NCI-H1417 treated with DMSO at 0.1 percent for 48 hours (cell line): ENCODE measurements at regions not wholly inside any gene's neighbourhood (a gene's known extent, or its start where the extent isn't known, plus 50 kb on each side); places are given as distances from the start of the nearest gene placed in this dataset.
"Not testable (repeated sequence)": the region's sequence is repeated elsewhere in the genome, so short reads cannot be mapped to it uniquely, and the experiment has no call there.

Experiments used
- DNase-seq: peaks from one replicate; lab custom pipeline; 2025; lab: John Stamatoyannopoulos, UW

DNA sequence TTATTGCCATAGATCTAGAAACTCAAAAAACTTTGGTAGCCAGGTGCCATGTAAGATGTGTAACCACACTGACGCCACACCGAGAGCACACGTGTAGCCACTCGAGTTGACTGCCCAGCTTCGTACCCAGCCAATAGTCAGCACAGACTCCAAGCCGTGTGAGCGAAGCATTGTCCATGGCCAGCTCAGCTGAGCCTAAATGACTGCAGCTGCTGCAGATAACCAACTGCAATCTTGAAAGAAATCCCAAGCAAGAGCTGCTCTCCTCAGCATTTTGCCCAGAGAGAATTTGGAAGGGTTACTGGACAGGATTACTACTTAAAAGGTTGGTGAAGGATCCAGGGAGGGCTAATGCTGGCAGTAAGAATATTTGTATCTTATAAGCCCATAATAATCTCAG, 193.0 kb upstream of the THRB start:
- no peak for DNase-seq

GRCh38 chr3:24688446-24689148, 193.9 kb upstream of the THRB start:
- DNase-seq: no peak

DNA sequence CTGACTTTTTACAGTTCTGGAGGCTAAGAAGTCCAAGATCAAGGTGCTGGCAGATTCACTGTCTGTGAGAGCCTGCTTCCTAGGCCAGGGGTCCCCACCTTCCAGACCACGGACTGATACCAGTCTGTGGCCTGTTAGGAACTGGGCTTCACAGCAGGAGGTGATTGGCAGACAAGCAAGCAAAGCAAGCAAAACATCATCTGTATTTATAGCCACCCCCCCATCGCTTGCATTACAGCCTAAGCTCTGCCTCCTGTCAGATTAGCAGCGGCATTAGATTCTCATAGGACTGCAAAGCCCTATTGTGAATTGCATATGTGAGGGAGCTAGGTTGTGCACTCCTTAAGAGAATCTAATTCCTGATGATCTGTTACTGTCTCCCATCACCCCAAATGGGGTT, 194.7 kb upstream of the THRB start:
- DNase-seq: no peak

- no peak for DNase-seq
Measured at GRCh38 chr3:24690777-24691176, 196.1 kb upstream of the THRB start.

- DNase-seq: not testable (repeated sequence)
Measured at GRCh38 chr3:24699078-24699477, 204.4 kb upstream of the THRB start.

DNA sequence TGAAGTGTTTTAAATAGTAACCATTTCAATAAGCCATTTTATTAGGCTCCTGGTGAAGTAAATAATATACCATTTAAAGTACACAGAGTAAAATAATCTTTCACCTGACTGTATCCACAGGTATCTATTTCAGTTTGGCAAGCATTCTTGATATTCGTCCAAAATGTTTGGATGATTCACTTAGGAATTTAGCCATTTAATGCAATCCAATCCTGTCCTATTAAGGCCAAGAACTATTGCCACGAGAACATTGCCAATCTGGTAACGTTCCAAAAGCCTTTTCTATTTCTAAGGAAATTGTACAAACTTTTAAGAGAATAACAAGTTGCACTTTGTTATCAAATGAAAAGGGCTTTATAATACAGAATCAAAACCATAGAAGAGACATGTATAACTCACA, 209.8 kb upstream of the THRB start:
- no peak for DNase-seq

GRCh38 chr3:24707936-24708335, 213.3 kb upstream of the THRB start:
- DNase-seq: no peak

DNA sequence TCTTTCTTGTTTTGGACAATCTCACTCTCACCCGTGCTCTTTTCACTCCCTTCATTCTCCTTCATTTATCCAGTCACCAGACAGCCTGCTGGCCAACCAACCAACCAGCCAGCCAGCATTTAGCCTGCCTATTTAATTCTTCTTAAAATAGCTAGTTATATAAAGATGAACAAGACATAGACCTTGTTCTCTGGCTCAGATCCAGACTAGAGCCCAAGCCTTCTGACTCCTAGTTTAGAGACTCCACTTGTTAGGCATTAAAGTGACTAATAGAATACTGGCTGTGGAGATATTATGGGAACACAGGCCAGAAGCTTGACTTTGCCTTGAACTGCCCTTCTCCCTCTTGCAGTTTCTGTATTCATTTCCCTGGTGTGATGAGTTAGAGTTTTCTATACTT, 215.3 kb upstream of the THRB start:
- no peak for DNase-seq

DNA sequence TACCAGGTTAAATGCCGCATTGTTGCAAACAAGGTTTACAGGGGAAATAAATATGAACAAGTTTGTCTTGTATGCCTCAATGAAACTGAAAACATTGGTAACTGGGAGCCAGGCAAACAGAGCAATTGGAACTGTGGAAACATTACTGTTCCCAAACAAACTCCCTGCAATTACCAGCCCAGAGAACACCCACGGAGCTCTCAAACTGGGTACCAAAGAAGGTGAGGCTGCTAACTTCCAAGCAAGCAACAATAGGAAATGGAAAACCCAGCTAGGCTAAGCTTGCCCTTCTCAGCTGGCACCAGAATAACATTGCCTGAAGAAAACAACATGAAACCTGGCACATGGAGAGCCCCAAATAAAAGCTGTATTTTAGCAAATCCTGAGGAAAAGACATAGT, 218.9 kb upstream of the THRB start:
- DNase-seq: no peak

GRCh38 chr3:24714436-24714835, 219.8 kb upstream of the THRB start:
- no peak for DNase-seq

DNA sequence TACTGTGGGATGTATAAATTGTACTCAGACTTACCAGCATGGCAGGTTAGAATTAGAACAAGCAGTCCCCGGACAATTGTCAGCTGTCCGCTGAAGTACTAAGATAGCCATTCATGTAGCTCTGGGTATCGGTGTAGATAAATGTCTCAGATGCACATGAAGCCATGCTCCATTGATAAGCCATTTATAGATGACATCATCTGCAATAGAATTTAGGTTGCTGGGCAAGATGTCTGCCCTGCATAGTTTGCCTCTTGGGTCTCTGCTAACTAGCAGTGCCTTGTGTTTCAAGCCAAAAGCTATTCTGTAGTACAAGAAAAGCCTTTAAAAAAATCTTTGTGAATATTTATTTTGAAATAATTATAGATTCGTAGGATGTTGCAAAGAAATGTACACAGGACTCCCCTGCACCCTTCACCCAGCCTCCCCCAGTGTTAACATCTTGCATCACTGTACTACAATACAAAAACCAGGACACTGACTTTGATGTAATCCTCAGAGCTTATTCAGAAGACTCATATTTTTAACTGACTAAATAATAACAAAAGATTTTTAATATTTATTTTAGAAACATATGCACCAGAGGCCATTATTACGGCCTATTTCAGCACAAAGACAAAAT, 220.6 kb upstream of the THRB start:
- no peak for DNase-seq

GRCh38 chr3:24722087-24722486, 227.4 kb upstream of the THRB start:
- no peak for DNase-seq

DNA sequence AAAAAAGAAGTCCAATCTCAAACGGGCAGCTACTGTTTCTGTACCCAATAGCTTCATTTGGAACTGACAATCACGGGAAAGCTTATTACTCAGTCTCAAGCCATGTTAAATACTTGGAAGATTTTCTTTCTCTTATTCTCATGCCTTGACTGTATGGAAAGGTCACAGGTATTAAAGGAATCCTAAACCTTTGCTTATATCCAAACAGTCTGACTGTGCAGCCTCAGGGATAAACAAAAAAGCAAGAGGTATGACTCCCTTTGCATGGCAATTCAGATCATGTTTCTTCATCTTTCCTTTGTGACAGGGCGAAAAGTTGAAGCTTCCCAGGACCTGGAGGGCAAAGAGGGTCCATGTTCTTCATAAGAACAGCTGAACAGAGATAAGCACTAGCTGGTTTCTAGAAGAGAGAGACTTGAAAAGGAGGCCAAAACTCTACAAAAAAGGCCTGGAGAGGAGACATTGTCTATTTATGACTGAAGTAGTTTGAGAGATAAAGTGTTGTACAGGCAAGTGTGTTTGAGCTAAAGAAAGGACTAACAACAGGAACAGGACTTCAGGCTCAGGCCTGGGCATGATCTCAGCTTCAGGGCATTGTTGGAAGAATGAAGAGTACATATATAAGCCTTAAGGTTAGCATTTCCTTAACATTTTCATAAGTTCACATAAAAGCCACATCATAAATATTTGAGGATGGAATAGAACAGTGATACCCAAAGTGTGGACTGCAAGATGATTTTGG, 231.0 kb upstream of the THRB start:
- no peak for DNase-seq

- no peak for DNase-seq
Measured at GRCh38 chr3:24726423-24726822, 231.8 kb upstream of the THRB start.

DNA sequence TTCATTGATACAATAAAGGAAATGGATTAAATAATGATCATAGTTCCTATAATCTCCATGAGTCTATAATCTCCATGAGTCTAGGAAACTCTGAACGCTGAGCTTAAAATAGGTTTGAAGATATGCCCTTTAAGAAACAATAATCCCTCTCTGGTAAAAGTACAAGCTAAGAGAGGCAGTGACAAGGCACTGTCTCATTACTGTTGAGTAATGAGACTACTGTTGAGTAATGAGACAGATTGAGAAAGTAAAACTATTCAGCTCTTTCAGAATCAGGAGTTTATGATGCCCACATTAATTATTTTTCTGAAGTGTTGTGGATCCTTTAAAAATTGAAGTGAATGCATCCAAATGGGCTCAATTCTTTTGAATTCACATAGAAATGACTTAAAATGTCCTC, 235.5 kb upstream of the THRB start:
- DNase-seq: no peak

- DNase-seq: no peak
Measured at GRCh38 chr3:24734019-24734418, 239.4 kb upstream of the THRB start.

GRCh38 chr3:24736701-24737100, 242.1 kb upstream of the THRB start:
- DNase-seq: no peak

GRCh38 chr3:24740326-24740725, 245.7 kb upstream of the THRB start:
- DNase-seq: no peak

- no peak for DNase-seq
Measured at GRCh38 chr3:24741506-24741905, 246.9 kb upstream of the THRB start.

- DNase-seq: no peak
Measured at GRCh38 chr3:24748520-24748919, 253.9 kb upstream of the THRB start.

- no peak for DNase-seq
Measured at GRCh38 chr3:24751020-24751419, 256.4 kb upstream of the THRB start.

DNA sequence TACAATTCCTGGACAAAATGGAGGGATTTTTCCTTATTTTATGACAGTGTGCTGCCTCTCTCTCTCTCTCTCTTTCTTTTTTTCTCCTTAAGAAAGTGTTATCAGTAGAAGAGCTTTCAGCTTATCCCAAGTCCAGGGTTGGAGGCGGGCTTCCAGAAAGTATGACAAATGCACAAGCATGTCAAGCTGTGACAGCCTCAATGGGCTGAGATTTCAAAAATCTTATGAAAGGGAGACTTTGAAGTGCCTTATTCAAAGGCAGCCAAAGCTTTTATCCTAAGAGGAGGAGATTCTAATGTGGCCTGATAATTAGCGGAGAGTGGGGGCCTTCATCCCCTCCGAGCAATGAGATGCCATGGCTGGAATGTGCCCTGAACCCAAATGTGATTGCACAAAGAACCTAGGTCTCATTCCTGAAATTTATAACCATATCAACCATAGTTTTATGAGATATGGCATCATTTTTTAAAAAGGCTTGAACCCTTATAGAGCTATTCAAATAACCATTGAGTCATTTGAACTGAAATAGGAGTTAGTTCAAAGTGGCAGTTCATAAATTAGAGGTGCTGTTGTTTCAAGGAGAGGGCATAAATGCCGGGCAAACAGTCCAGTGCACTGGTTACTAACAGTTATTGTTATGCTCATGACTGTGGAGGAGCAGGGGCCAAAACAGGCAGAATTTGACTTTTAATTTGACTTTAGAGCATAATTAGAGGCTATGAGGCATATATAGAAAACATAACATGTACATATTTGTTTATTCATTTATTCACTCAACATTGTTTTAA, 261.6 kb upstream of the THRB start:
- no peak for DNase-seq

DNA sequence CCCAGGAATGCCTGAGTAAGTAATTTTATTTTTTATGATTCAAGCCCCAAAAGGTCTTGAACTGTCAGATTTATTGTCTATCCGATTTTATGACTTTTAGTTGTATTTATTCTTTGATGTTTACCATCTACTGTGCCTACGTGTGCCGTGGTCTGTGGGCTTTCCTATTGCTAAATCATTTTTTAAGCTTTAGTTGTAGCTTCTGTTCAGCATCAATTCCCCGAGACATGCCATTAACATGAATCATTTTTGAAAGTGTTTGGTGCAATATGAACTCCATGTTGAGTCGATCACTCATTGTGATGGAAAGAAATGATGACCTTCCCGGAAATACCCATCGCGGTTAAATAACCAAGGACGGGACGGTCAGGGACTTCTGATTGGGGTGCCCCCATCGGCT, 268.7 kb upstream of the THRB start:
- no peak for DNase-seq
